ENCODE measurements at regions not wholly inside any gene's neighbourhood (a gene's known extent, or its start where the extent isn't known, plus 50 kb on each side); places are given as distances from the start of the nearest gene placed in this dataset.

DNA sequence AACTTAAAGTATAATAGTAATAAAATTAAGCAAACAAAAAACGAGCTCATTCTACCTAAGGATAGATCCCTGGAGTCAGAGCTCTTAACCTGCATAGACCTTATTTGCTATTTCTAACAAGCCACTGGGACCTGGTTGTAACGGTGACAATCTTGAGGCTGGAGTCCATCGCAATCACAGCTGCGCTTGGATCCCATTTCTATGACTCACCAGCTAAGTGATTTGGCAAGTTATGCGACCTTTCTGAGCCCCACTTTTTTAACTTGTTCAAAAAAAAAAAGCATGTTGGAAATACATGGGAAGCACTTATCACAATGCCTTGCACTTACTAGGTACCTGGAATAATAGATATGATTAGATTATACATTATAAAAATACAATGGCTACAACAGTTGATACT, 389.5 kb upstream of the CDH4 start:
- DNase-seq (ENCODE audit: insufficient read length, low spot score) (no peak), FAIRE-seq (no peak)
- TF ChIP-seq, protein P1, sequence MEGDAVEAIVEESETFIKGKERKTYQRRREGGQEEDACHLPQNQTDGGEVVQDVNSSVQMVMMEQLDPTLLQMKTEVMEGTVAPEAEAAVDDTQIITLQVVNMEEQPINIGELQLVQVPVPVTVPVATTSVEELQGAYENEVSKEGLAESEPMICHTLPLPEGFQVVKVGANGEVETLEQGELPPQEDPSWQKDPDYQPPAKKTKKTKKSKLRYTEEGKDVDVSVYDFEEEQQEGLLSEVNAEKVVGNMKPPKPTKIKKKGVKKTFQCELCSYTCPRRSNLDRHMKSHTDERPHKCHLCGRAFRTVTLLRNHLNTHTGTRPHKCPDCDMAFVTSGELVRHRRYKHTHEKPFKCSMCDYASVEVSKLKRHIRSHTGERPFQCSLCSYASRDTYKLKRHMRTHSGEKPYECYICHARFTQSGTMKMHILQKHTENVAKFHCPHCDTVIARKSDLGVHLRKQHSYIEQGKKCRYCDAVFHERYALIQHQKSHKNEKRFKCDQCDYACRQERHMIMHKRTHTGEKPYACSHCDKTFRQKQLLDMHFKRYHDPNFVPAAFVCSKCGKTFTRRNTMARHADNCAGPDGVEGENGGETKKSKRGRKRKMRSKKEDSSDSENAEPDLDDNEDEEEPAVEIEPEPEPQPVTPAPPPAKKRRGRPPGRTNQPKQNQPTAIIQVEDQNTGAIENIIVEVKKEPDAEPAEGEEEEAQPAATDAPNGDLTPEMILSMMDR (IDR thresholded peaks at IDR 0.05; ENCODE audit: insufficient read depth, missing control alignments): no peak

DNA sequence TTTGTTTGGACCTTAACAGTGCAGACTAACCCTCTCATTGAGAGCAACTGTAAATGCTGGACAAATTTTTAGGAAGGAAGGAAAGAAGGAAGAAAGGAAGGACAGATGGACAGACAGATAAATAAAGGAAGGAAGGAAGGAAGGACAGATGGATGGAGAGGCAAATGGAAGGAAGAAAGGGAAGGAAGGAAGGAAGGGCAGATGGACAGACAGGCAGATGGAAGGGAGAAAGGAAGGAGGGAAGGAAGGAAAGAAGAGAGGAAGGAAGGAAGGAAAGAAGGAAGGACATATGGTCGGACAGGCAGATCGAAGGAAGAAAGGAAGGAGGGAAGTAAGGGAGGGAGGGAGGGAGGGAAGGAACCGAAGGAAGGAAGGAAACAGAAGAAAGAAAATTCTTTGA, 388.5 kb upstream of the CDH4 start:
- TF ChIP-seq, protein P1 (IDR thresholded peaks at IDR 0.05; ENCODE audit: insufficient read depth, missing control alignments): no peak
- FAIRE-seq (no peak), DNase-seq (ENCODE audit: insufficient read length, low spot score) (no peak)

DNA sequence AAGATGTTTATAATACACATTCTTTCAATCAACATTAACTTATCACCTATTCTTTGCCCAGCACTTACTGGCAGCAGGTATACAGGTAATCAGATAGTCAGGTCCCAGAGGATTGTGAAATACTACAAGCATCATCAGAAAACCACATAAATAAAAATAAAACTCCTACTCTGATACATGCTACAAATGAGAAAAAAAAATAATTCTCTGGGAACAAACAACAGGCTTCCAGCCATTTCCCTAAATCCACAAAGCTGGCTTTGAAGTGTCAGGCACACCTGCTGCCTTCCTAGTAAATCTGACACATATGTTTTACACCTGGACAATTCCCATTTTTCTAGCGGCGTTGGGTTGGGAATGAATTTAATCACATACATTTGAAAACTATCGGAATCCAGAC, 384.5 kb upstream of the CDH4 start:
- no peak for FAIRE-seq
- TF ChIP-seq, protein P1 (IDR thresholded peaks at IDR 0.05; ENCODE audit: insufficient read depth, missing control alignments): no peak
- no peak for DNase-seq (ENCODE audit: insufficient read length, low spot score)

DNA sequence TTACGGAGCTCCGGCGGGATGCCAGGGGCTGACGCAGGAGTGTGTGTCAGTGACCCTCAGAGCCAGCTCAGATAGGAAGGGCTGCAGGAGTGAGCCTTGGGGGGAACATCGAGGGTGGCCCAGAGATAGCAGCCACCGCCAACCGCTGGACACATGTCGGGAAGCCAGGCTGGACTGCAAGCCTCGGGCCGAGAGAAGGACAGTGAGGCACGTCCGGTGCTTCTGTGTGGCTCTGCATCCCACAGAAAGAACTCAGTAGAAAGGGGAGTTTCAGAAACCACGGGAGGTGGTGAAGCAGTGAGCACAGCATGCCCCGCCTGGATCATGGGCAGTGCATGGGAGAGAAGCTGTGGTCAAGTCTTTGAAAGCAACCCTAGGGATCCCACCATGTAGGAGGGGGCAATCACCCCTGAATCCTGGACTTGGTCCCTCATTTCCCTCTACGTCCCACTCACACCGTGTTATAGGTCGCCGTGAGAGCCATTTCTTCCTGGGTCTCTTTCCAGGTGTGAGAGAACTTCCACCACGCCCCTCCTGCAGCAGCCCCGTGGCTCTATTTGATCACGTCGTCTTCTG, 383.7 kb upstream of the CDH4 start:
- FAIRE-seq (no peak), DNase-seq (ENCODE audit: insufficient read length, low spot score) (no peak)
- TF ChIP-seq, protein P1 (IDR thresholded peaks at IDR 0.05; ENCODE audit: insufficient read depth, missing control alignments): no peak

DNA sequence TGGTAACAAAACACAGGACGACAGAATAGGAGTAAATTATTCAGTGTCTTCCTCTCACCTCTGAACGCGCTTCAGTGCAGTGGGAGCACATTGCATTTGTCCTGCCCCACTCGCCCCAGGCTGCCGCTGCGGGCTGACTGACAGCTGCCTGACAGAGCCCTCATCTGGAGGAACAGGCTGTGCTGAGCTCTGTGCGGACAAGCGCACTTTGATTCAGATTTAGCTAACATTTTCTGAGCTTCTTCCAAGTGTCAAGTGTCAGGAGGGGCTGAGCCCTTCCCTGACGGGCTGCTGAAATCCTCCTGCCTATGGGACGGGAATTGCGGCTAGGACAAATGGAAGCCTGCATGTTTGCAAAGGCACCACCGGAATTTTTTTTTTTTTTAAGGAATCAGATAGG, 383.0 kb upstream of the CDH4 start:
- TF ChIP-seq, protein P1 (IDR thresholded peaks at IDR 0.05; ENCODE audit: insufficient read depth, missing control alignments): no peak
- FAIRE-seq: no peak

DNA sequence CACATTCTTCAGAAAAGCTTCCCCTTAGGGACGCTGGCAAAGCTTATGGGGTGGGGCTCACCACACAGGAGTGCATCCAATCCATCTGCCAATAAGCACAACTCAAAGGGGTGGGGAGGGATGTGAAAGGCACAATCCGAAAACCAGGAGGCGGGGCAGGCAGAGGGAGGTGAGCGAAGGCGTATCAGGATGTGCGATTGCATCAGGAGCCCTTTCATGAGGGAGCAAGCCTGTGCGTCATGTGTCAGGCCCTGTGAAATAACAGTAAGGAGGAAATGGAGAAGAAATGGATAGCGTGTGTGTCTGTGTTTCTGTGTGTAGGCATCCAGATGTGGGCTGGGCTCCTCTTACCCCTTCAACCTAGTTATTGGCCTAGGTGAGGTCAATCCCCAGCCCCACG, 382.4 kb upstream of the CDH4 start:
- TF ChIP-seq, protein P1 (IDR thresholded peaks at IDR 0.05; ENCODE audit: insufficient read depth, missing control alignments): no peak
- DNase-seq (ENCODE audit: insufficient read length, low spot score) (no peak), FAIRE-seq (no peak)

More for the DNA sequence above, 383.0 kb upstream of the CDH4 start:
- DNase-seq (ENCODE audit: insufficient read length, low spot score): no peak

DNA sequence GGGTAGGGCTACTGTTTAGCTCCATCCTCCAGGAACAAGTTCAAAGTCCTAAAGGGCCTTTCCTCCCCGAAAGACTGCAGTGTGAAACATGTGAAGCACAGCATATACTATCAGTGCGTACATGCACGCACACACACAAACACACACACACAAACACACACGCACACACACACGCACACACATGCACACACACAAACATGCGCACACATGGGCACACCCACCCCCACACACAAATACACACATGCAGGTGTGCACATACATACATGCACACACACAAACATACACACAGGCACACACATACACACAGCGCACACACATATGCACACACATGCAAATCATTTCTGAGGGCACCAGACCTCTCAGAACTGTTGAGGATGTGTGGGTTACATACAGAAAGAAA, 382.0 kb upstream of the CDH4 start:
- FAIRE-seq: no peak
- no peak for DNase-seq (ENCODE audit: insufficient read length, low spot score)
- TF ChIP-seq, protein P1 (IDR thresholded peaks at IDR 0.05; ENCODE audit: insufficient read depth, missing control alignments): no peak

All from D721Med (cell line).